ENCODE measurements at regions not wholly inside any gene's neighbourhood (a gene's known extent, or its start where the extent isn't known, plus 50 kb on each side); places are given as distances from the start of the nearest gene placed in this dataset.
"Not testable (repeated sequence)": the region's sequence is repeated elsewhere in the genome, so short reads cannot be mapped to it uniquely, and the experiment has no call there.

DNA sequence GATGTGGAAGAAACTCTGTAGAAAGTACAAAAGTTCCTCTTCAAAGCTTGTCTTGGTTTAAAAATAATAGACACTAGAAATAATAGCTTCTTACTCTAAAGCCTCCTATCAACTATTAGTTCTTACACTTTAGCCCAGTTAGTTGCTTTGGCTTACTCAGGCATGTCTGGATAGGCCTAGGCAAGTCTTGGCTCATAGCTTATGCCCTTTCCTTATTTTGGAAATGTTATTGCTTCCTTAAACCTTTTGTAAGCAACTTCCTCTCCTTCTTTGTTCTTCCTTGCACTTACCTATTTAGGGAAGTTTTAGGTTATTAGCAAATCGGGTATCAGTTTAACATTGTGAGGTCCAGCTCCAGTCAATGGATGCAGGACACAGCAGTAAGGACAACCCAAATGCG lies 628.4 kb upstream of the PRR20A start:
- H3K9ac ChIP-seq (ENCODE audit: low read depth in 1 of 3, low read length in 3 of 3); H3K27ac ChIP-seq (ENCODE audit: low read depth, low read length); H3K4me1 ChIP-seq (ENCODE audit: control insufficient read depth in 3 of 3, insufficient read depth in 3 of 3, low read length in 3 of 3); H3K9me3 ChIP-seq (ENCODE audit: control insufficient read depth in 3 of 3, low read length in 3 of 3); H3K36me3 ChIP-seq (ENCODE audit: control insufficient read depth in 3 of 3, insufficient read depth in 3 of 3, low read length in 3 of 3); H3K4me3 ChIP-seq (ENCODE audit: low read length in 3 of 3); H3K27me3 ChIP-seq (ENCODE audit: control insufficient read depth in 3 of 3, insufficient read depth in 3 of 3, low read length in 3 of 3): not testable (repeated sequence)

DNA sequence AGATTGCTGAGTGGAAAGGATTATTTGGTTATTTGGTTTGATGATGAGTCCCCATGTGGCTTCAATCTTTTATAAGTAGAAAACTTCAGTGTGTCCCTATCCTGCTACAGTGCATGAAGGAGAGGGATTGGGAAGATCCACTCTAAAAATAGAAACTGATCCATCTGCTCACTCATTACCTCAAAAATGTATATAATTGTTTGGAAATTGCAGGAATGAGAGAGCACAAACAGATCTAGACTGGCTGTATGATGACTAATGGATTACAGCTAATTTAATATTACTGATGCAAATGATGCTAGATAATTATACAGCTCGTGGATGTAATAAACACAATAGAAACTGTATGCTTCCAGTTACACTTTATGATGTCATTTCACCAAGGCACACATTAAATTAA lies 625.3 kb upstream of the PRR20A start:
- no peaks in the 10 kb centered on the region for H3K4me1 ChIP-seq (ENCODE audit: control insufficient read depth in 3 of 3, insufficient read depth in 3 of 3, low read length in 3 of 3)
- H3K27ac ChIP-seq (ENCODE audit: low read depth, low read length), result no peak overlapping the region
- H3K9me3 ChIP-seq (ENCODE audit: control insufficient read depth in 3 of 3, low read length in 3 of 3), result no peaks in the 10 kb centered on the region
- H3K4me3 ChIP-seq (ENCODE audit: low read length in 3 of 3), result no peak overlapping the region
- H3K36me3 ChIP-seq (ENCODE audit: control insufficient read depth in 3 of 3, insufficient read depth in 3 of 3, low read length in 3 of 3), result no peaks in the 10 kb centered on the region
- H3K27me3 ChIP-seq (ENCODE audit: control insufficient read depth in 3 of 3, insufficient read depth in 3 of 3, low read length in 3 of 3), result no peaks in the 10 kb centered on the region
- no peak overlapping the region for H3K9ac ChIP-seq (ENCODE audit: low read depth in 1 of 3, low read length in 3 of 3)

DNA sequence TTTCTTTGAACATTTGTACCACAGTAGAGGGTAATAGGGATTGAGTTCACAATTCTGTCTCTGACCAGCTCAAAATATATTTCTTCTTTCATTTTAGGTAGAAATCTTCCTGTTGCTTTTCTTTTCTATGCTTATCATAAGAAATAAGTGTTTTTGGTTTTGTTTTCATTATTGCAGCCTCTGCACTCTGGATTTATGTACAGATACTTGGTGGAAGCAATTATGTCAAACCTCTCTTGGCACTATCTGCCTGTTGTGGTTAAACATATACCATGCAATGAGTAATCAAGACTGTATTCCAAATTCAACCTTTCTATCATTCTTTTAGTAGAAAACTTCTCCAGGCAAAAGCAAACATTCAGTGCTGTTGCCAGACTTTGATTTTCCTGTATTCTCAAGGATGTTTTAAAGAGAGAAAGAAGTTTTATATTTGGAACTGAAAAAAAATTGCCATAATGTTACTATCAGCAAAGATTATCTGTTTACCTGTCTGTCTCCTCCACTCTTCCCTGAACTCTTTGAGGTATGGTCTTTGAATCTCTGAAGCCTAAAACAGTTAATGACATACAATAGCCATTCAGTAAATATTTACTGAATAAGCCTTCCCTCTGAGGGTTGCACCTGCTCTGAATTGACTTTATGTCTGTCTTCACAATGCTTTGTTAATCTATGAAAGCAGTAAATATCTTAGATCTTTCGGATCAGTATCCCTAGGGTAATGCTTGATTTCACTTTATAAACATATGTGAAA lies 612.5 kb upstream of the PRR20A start:
- Histone ChIP-seq H3K27me3 (ENCODE audit: control insufficient read depth in 3 of 3, insufficient read depth in 3 of 3, low read length in 3 of 3) (no peaks in the 10 kb centered on the region), H3K9ac (ENCODE audit: low read depth in 1 of 3, low read length in 3 of 3) (no peak overlapping the region), H3K4me3 (ENCODE audit: low read length in 3 of 3) (no peak overlapping the region), H3K9me3 (ENCODE audit: control insufficient read depth in 3 of 3, low read length in 3 of 3) (no peaks in the 10 kb centered on the region), H3K36me3 (ENCODE audit: control insufficient read depth in 3 of 3, insufficient read depth in 3 of 3, low read length in 3 of 3) (no peaks in the 10 kb centered on the region), H3K27ac (ENCODE audit: low read depth, low read length) (no peak overlapping the region), H3K4me1 (ENCODE audit: control insufficient read depth in 3 of 3, insufficient read depth in 3 of 3, low read length in 3 of 3) (no peaks in the 10 kb centered on the region)

DNA sequence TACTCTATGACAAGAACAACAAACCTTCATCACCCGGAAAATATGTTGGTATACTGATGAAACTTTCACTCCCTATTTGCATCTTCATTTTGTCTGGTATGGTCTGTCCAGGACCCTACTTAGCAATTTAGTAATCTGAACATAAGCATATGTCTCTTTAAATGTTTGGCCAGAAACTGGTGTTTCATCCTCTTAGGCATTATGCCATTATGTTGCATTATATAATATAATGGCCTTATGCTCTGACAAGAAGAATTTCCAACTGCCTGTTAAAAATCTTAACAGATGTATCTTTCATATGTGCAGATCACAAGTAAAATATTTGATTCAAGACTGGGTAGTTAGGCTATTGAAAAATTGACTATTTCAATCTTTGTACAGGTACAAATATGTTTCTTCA lies 610.6 kb upstream of the PRR20A start:
- no peaks in the 10 kb centered on the region for H3K4me1 ChIP-seq (ENCODE audit: control insufficient read depth in 3 of 3, insufficient read depth in 3 of 3, low read length in 3 of 3)
- H3K4me3 ChIP-seq (ENCODE audit: low read length in 3 of 3), result no peak overlapping the region
- no peak overlapping the region for H3K27ac ChIP-seq (ENCODE audit: low read depth, low read length)
- H3K36me3 ChIP-seq (ENCODE audit: control insufficient read depth in 3 of 3, insufficient read depth in 3 of 3, low read length in 3 of 3), result no peaks in the 10 kb centered on the region
- H3K27me3 ChIP-seq (ENCODE audit: control insufficient read depth in 3 of 3, insufficient read depth in 3 of 3, low read length in 3 of 3), result no peaks in the 10 kb centered on the region
- H3K9ac ChIP-seq (ENCODE audit: low read depth in 1 of 3, low read length in 3 of 3), result no peak overlapping the region
- no peaks in the 10 kb centered on the region for H3K9me3 ChIP-seq (ENCODE audit: control insufficient read depth in 3 of 3, low read length in 3 of 3)

DNA sequence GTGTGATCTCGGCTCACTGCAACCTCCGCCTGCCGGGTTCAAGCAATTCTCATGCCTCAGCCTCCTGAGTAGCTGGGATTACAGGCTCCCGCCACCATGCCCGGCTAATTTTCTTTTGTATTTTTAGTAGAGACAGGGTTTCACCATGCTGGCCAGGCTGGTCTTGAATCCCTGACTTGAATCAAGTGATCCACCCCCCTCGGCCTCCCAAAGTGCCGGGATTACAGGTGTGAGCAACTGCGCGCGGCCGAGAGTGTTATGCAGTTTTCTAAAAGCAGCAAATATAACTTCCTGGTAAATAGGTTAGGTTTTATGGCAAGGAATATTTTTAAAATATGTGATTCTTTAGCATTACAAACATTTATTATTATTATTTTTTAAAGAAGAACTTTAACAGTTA lies 592.8 kb upstream of the PRR20A start:
- not testable (repeated sequence) for H3K4me3 ChIP-seq (ENCODE audit: low read length in 3 of 3); H3K36me3 ChIP-seq (ENCODE audit: control insufficient read depth in 3 of 3, insufficient read depth in 3 of 3, low read length in 3 of 3); H3K9ac ChIP-seq (ENCODE audit: low read depth in 1 of 3, low read length in 3 of 3); H3K27me3 ChIP-seq (ENCODE audit: control insufficient read depth in 3 of 3, insufficient read depth in 3 of 3, low read length in 3 of 3); H3K4me1 ChIP-seq (ENCODE audit: control insufficient read depth in 3 of 3, insufficient read depth in 3 of 3, low read length in 3 of 3); H3K9me3 ChIP-seq (ENCODE audit: control insufficient read depth in 3 of 3, low read length in 3 of 3); H3K27ac ChIP-seq (ENCODE audit: low read depth, low read length)

DNA sequence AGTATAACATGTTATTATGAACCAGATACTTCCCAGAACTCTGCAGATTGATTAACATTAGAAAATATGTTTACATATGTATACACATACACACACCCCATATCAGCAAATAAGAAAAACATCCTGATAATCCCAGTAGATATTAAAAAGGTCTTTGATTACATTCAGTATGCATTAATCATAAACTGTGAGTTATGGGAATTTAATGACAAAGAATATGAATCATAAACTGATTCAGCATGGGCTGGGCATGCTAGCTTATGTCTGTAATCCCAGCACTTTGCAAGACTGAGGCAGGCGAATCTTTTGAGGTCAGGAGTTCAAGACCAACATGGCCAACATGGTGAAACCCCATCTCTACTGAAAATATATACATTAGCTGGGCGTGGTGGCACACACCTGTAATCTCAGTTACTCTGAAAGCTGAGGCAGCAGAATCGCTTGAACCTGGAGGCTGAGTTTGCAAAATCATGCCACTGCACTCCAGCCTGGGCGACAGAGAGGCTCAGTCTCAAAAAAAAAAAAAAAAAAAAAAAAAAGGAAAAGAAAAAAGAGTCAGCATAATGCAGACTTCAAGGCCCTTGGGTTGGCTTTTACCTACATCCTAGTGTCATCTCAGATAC lies 581.9 kb upstream of the PRR20A start:
- H3K4me3 ChIP-seq (ENCODE audit: low read length in 3 of 3), result no peak overlapping the region

DNA sequence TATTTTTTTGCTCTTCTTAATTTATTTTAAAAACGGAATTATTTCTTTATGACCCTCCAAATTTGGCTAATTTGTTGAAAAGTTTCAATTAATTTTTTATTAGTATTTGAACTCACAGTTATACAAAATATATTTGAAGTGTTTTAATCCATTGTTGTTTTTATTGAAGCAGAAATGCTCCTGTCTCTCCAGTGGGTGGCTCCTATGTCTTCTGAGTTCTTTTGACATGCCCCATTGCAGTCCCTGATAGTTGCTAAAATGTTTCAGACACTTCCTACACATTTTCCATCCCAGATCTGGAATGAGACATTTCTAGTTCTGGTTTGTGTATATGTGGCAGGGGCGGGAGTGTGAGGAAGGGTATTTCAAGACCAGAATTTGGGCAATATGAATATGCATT lies 579.4 kb upstream of the PRR20A start:
- Histone ChIP-seq H3K36me3 (ENCODE audit: control insufficient read depth in 3 of 3, insufficient read depth in 3 of 3, low read length in 3 of 3) (no peaks in the 10 kb centered on the region), H3K4me3 (ENCODE audit: low read length in 3 of 3) (no peak overlapping the region), H3K27ac (ENCODE audit: low read depth, low read length) (no peak overlapping the region), H3K9me3 (ENCODE audit: control insufficient read depth in 3 of 3, low read length in 3 of 3) (peaks cover 0 to 3% (median 0%) of the 10 kb centered on the region in 3 donors), H3K27me3 (ENCODE audit: control insufficient read depth in 3 of 3, insufficient read depth in 3 of 3, low read length in 3 of 3) (no peaks in the 10 kb centered on the region), H3K9ac (ENCODE audit: low read depth in 1 of 3, low read length in 3 of 3) (no peak overlapping the region), H3K4me1 (ENCODE audit: control insufficient read depth in 3 of 3, insufficient read depth in 3 of 3, low read length in 3 of 3) (no peaks in the 10 kb centered on the region)

More for the DNA sequence above, 581.9 kb upstream of the PRR20A start:
- Histone ChIP-seq H3K9ac (ENCODE audit: low read depth in 1 of 3, low read length in 3 of 3) (no peak overlapping the region), H3K4me1 (ENCODE audit: control insufficient read depth in 3 of 3, insufficient read depth in 3 of 3, low read length in 3 of 3) (no peaks in the 10 kb centered on the region), H3K9me3 (ENCODE audit: control insufficient read depth in 3 of 3, low read length in 3 of 3) (peaks cover 0 to 3% (median 0%) of the 10 kb centered on the region in 3 donors), H3K27ac (ENCODE audit: low read depth, low read length) (no peak overlapping the region), H3K27me3 (ENCODE audit: control insufficient read depth in 3 of 3, insufficient read depth in 3 of 3, low read length in 3 of 3) (no peaks in the 10 kb centered on the region), H3K36me3 (ENCODE audit: control insufficient read depth in 3 of 3, insufficient read depth in 3 of 3, low read length in 3 of 3) (no peaks in the 10 kb centered on the region)

DNA sequence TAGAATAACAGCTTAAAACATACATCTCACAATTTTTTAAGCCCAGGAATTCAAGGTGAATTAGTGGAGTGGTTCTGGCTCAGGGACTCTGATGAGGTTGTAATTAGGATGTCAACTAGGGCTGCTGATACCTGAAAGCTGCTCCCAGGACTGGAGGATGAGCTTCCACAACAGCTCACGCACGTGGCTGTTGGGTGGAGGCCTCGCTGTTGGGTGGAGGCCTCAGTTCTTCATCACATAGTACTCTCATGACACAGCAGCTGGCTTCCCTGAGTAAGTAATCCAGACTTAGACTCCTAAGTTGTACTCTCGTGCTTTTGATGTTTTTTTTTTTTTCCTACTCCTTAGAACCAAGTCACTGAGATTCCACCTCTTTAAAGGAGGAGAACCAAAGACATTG lies 577.1 kb upstream of the PRR20A start:
- no peaks in the 10 kb centered on the region for H3K9me3 ChIP-seq (ENCODE audit: control insufficient read depth in 3 of 3, low read length in 3 of 3)
- H3K27ac ChIP-seq (ENCODE audit: low read depth, low read length), result no peak overlapping the region
- H3K36me3 ChIP-seq (ENCODE audit: control insufficient read depth in 3 of 3, insufficient read depth in 3 of 3, low read length in 3 of 3), result no peaks in the 10 kb centered on the region
- H3K4me1 ChIP-seq (ENCODE audit: control insufficient read depth in 3 of 3, insufficient read depth in 3 of 3, low read length in 3 of 3), result no peaks in the 10 kb centered on the region
- no peak overlapping the region for H3K4me3 ChIP-seq (ENCODE audit: low read length in 3 of 3)
- H3K27me3 ChIP-seq (ENCODE audit: control insufficient read depth in 3 of 3, insufficient read depth in 3 of 3, low read length in 3 of 3), result no peaks in the 10 kb centered on the region
- H3K9ac ChIP-seq (ENCODE audit: low read depth in 1 of 3, low read length in 3 of 3), result no peak overlapping the region

DNA sequence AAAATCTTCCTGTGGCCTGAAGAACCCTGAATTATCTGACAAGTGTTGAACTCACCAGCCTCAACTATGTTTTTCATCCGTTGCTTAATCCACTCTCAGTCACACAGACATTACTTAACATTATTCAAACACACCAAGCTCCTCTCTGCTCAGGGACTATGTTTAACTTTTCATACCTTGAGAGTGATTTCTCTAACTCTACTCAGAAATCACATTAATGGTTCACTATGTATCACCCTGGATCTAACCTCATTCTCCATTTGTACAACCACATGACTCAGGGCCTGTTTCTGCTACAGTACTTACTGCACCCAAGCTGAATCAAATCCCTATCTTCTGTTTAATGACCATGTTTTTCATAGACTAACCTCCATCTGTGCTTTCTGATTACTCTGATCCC lies 553.7 kb upstream of the PRR20A start:
- Histone ChIP-seq H3K27me3 (ENCODE audit: control insufficient read depth in 3 of 3, insufficient read depth in 3 of 3, low read length in 3 of 3) (no peaks in the 10 kb centered on the region), H3K36me3 (ENCODE audit: control insufficient read depth in 3 of 3, insufficient read depth in 3 of 3, low read length in 3 of 3) (no peaks in the 10 kb centered on the region), H3K4me3 (ENCODE audit: low read length in 3 of 3) (no peak overlapping the region), H3K27ac (ENCODE audit: low read depth, low read length) (no peak overlapping the region), H3K9me3 (ENCODE audit: control insufficient read depth in 3 of 3, low read length in 3 of 3) (peaks cover 0 to 6% (median 3%) of the 10 kb centered on the region in 3 donors), H3K9ac (ENCODE audit: low read depth in 1 of 3, low read length in 3 of 3) (no peak overlapping the region), H3K4me1 (ENCODE audit: control insufficient read depth in 3 of 3, insufficient read depth in 3 of 3, low read length in 3 of 3) (no peaks in the 10 kb centered on the region)

DNA sequence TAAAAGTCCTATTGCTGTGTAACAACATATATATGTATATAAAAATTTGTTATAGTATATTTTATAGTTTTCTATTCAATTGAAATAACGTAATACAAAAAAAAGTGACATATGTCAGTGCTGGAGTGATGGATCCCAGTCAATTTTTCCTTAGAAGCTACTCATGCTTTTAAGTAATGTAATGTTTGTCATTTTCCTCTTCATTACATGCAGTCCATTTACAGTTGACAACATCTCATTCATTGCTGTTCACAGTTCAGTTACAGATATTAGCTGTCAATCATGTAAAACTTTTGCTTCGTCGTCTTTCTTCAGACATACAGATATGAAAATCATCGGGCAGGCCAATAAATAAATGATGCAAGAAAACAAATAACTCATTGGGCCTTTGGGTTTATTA lies 525.1 kb upstream of the PRR20A start:
- H3K4me1 ChIP-seq (ENCODE audit: control insufficient read depth in 3 of 3, insufficient read depth in 3 of 3, low read length in 3 of 3), result no peaks in the 10 kb centered on the region
- H3K36me3 ChIP-seq (ENCODE audit: control insufficient read depth in 3 of 3, insufficient read depth in 3 of 3, low read length in 3 of 3), result no peaks in the 10 kb centered on the region
- no peaks in the 10 kb centered on the region for H3K9me3 ChIP-seq (ENCODE audit: control insufficient read depth in 3 of 3, low read length in 3 of 3)
- no peak overlapping the region for H3K27ac ChIP-seq (ENCODE audit: low read depth, low read length)
- no peak overlapping the region for H3K9ac ChIP-seq (ENCODE audit: low read depth in 1 of 3, low read length in 3 of 3)
- H3K4me3 ChIP-seq (ENCODE audit: low read length in 3 of 3), result no peak overlapping the region
- no peaks in the 10 kb centered on the region for H3K27me3 ChIP-seq (ENCODE audit: control insufficient read depth in 3 of 3, insufficient read depth in 3 of 3, low read length in 3 of 3)

All from skeletal muscle tissue (tissue), 3 donors.